ENCODE measurements at regions not wholly inside any gene's neighbourhood (a gene's known extent, or its start where the extent isn't known, plus 50 kb on each side); places are given as distances from the start of the nearest gene placed in this dataset.

DNA sequence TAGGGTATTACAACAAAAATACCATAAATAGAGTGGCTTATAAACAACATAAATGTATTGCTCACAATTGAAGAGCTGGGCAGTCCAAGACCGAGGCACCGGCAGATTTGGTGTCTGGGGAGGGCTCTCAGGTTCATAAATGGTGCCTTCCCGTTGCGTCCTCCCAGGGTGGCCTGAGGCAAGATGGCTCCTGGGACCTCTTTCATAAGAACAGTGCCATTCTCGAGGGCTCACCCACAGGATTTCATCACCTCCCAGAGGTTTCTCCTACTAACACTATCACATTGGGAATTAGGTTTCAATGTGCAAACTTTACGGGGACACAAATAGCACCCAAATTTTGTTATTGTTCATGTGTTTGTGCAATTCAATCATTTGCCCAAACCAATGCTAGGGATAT lies 793.5 kb upstream of the HS6ST1 start:
- DNase-seq (ENCODE audit: low read depth), result no peak
- no peak overlapping the region for H3K4me3 ChIP-seq (ENCODE audit: low read depth, low read length)
- TF ChIP-seq, protein P1, sequence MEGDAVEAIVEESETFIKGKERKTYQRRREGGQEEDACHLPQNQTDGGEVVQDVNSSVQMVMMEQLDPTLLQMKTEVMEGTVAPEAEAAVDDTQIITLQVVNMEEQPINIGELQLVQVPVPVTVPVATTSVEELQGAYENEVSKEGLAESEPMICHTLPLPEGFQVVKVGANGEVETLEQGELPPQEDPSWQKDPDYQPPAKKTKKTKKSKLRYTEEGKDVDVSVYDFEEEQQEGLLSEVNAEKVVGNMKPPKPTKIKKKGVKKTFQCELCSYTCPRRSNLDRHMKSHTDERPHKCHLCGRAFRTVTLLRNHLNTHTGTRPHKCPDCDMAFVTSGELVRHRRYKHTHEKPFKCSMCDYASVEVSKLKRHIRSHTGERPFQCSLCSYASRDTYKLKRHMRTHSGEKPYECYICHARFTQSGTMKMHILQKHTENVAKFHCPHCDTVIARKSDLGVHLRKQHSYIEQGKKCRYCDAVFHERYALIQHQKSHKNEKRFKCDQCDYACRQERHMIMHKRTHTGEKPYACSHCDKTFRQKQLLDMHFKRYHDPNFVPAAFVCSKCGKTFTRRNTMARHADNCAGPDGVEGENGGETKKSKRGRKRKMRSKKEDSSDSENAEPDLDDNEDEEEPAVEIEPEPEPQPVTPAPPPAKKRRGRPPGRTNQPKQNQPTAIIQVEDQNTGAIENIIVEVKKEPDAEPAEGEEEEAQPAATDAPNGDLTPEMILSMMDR (IDR thresholded peaks at IDR 0.05; ENCODE audit: control insufficient read depth, extremely low read depth, insufficient read depth), result no peak

DNA sequence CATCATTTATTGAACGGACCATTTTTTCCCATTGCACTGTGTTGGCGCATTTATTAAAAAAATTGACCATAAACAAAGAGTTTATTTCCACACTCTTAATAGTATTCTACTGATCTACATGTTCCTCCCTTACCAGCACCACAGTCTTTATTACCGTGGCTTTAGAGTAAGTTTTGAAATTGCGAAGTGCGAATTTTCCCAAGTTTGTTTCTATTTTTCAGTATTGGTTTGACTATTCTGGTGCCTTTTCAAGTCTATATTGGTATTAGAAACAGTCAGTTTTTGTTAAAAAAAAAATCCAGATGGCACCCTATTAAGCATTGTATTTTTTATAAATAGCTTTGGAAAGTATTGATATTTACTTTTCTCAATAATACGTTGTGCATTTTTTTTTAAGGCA lies 795.1 kb upstream of the HS6ST1 start:
- TF ChIP-seq, protein P1 (IDR thresholded peaks at IDR 0.05; ENCODE audit: control insufficient read depth, extremely low read depth, insufficient read depth), result no peak
- H3K4me3 ChIP-seq (ENCODE audit: low read depth, low read length), result no peak overlapping the region
- DNase-seq (ENCODE audit: low read depth), result no peak

DNA sequence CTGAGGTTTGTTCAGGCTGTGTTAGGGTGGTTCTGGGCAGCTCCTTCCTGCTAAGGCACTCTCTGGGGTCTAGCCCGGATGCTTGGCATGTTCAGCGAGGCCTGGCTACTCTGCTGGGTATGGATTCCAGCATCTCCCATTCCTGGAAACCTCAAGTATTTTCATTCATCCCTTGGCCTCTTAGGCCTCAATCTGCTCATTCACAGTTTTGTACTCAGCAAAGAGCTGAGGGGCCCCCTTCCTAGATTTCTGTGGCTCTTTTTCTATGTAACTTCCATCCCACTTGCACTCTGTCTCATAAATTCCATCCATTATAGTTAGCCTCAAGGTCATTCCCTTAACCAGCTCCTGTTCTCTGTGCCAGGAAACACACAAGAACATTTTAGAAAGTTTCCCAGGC lies 798.8 kb upstream of the HS6ST1 start:
- TF ChIP-seq, protein P1 (IDR thresholded peaks at IDR 0.05; ENCODE audit: control insufficient read depth, extremely low read depth, insufficient read depth), result no peak
- DNase-seq (ENCODE audit: low read depth), result no peak
- H3K4me3 ChIP-seq (ENCODE audit: low read depth, low read length), result no peak overlapping the region

DNA sequence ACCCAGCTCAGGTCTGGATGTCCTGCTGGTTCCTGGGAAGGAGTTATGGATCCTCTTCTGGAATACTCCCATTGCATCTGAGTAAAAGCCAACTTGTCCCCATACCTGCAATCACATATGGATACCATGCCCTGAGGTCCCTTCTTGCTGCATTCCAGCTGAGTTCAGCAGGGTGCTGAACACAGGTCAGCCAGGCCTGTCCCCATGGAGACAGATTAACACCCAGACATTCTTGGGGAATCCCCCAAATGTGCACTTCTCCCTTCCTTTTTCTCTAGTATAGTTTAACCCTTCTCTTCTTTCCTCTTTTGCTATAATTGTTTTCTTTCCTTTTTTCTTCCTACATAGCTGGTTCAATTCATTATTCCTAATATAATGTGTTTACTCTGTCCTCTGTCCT lies 799.6 kb upstream of the HS6ST1 start:
- TF ChIP-seq, protein P1 (IDR thresholded peaks at IDR 0.05; ENCODE audit: control insufficient read depth, extremely low read depth, insufficient read depth), result no peak

DNA sequence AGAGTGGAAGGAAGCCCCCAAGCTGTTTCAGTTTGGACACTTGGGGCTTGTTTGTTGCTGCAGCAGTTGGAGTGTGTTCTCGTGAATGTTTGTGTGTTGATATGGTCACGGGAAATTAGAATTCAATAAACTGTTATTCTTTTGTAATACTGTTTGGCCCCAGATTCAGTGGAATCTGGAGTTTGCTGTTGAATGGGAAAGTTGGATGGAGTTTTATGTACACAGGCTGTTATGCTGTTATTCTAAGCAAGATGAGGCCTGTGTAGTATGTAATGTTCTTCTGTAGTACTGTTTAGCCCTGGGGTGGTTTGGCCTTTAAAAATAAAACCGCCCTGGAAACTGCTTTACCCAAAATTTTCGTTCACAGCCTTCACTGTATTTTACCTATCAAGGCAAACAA lies 810.4 kb upstream of the HS6ST1 start:
- DNase-seq (ENCODE audit: low read depth), result no peak
- H3K4me3 ChIP-seq (ENCODE audit: low read depth, low read length), result no peak overlapping the region
- TF ChIP-seq, protein P1 (IDR thresholded peaks at IDR 0.05; ENCODE audit: control insufficient read depth, extremely low read depth, insufficient read depth), result no peak

More for the DNA sequence above, 799.6 kb upstream of the HS6ST1 start:
- no peak for DNase-seq (ENCODE audit: low read depth)
- no peak overlapping the region for H3K4me3 ChIP-seq (ENCODE audit: low read depth, low read length)

DNA sequence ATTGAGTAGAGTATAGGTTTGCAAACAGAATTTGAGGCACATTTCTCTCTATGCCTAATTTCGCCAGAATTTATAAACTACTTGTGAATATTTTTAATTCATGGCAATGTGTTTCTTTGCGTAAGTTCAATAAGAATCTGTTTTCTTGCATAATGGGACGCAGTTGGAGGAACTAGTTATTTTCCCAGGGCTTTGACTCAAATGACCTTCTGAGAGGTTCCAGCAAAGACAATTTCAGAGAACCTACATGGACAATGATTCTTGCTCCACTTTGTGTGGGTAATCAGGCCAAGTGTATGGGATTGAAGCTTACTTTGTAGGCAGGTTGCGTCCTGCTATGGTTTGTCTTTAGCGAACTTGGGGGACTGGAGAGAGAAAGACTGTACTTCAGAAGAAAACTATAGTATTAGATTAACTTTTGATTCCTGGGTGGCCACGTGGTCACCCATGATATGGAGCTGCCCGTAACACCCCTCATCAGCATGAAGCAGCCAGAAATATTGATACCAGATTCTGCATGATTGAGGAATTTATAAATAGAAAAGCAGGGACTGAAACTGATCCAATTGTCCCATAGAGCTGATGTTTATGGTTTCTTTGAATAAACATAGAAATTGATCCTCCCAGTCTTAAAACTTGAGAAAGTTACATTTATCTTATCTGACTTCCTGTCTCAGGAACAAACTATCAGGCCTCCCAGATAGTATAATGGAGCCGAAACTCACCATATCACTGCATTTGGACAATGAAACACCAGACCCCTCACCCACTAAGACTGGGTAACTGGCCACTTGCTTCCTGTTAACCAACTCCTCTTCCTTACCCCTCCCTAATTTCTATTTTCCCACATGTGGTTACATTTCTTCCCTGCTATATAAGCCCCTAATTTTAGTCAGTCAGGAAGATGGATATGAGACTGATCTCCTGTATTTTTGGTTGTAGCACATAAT lies 815.3 kb upstream of the HS6ST1 start:
- TF ChIP-seq, protein P1 (IDR thresholded peaks at IDR 0.05; ENCODE audit: control insufficient read depth, extremely low read depth, insufficient read depth), result no peak
- DNase-seq (ENCODE audit: low read depth), result no peak
- no peak overlapping the region for H3K4me3 ChIP-seq (ENCODE audit: low read depth, low read length)

All from LNCaP clone FGC (cell line).